ENCODE measurements at regions not wholly inside any gene's neighbourhood (a gene's known extent, or its start where the extent isn't known, plus 50 kb on each side); places are given as distances from the start of the nearest gene placed in this dataset.
"Not testable (repeated sequence)": the region's sequence is repeated elsewhere in the genome, so short reads cannot be mapped to it uniquely, and the experiment has no call there.

DNA sequence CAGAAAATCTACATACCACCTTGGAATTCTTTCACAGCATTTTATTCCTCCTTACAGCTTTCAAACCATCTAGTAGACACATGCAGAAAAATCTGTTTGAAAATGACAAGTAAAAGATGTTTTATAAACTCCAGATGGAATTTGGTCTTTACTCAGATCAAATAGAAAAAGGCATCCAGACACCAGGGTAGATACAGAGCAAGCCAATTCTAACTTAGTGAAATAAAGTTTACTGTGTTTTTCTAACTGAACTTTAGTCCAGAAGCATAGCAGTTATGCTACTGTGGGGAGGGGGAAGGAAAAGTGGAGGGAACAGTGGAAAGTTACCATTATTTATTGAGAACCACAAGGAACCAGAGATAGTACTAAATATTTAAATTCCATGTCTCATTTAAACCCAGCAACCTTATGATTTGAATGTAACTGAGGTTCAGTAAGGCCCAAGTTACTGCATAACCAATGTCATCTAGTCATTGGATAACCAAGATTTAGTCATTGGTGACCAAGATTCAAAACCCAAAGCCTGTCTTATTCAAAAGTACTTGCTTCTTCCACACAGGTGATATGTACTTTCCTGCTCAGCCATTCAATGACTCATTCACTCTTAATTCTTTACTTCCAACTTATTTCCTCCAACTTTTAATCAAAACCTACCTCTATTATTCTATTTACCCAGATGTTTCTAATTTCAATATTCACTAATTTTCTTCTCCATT lies 57.7 kb downstream of the RAD51AP2 start:
- DNase-seq (ENCODE audit: low read depth in 2 of 2): no peak

DNA sequence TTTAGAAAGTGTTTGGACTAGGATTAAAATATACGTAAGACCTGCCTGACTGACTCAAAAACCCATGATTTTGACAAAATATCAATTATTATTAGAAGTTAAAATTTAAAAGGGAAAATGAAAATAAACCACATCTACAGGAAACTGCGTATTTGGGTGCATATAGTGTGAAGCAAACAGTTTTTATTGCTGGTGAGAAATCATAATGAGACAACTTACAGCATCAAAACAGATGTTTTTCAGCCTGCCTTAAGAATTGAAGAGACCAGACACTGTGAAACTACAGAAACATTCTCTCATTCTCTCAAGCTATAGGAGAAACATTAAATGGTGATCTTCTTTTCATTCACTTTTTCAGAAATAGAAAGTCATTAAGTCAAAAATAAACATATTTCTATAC lies 62.9 kb downstream of the RAD51AP2 start:
- no peak for DNase-seq (ENCODE audit: low read depth in 2 of 2)

GRCh38 chr2:17446191-17446590 lies 72.0 kb downstream of the RAD51AP2 start:
- not testable (repeated sequence) for DNase-seq (ENCODE audit: low read depth in 2 of 2)

- no peak for DNase-seq (ENCODE audit: low read depth in 2 of 2)
These were observed 72.5 kb downstream of the RAD51AP2 start for GRCh38 chr2:17445744-17446143.

DNA sequence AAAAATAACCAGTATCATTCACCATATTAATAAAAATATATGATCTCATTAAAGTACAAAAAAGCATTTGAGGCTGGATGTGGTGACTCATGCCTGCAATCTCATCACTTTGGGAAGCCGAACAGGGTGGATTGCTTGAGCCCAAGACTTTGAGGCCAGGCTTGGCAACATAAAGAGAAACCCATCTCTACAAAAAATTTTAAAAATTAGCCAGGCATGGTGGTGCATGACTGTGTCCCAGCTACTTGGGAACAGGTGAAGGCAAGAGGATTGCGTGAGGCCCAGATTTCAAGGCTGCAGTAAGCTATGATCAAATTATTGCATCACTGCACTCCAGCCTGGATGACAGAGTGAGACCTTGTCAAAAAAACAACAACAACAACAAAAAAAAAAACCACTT lies 75.9 kb downstream of the RAD51AP2 start:
- DNase-seq (ENCODE audit: low read depth in 2 of 2): no peak

- no peak for DNase-seq (ENCODE audit: low read depth in 2 of 2)
These were observed 76.5 kb downstream of the RAD51AP2 start for GRCh38 chr2:17441790-17442189.

DNA sequence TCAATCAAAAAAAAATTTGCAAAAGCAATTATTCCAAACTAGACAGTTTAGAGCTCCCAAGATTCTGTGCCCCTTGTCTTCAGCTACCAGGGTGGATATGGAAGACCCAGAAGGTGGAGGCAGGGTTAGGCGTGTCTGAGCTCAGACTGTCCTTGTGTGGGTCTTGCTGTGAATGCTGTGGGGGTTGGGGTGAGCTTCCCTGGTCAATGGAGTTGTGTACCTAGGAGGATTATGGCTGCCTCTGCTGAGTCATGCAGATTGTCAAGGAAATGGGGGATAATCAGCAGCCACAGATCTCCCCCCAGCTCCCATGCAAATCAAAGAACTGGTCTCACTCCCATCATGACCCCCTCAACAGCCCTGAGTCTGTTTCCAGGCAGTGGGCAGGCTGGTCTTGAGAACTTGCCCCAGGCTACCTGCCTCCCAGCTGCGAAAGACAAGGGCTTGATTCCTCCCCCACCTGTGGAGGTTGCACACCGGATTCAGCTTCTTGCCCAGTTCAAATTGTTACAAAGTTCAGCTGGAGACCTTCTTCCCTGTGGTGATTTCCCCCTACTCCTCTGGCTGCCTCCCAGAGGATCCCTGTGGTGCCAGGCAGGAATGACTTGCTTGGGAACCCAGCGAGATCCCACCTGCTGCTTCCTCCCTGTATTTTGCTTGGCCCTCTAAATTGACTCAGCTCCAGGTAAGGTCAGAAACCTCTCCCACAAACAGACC lies 77.0 kb downstream of the RAD51AP2 start:
- no peak for DNase-seq (ENCODE audit: low read depth in 2 of 2)

GRCh38 chr2:17430326-17430725 lies 87.9 kb downstream of the RAD51AP2 start:
- no peak for DNase-seq (ENCODE audit: low read depth in 2 of 2)

DNA sequence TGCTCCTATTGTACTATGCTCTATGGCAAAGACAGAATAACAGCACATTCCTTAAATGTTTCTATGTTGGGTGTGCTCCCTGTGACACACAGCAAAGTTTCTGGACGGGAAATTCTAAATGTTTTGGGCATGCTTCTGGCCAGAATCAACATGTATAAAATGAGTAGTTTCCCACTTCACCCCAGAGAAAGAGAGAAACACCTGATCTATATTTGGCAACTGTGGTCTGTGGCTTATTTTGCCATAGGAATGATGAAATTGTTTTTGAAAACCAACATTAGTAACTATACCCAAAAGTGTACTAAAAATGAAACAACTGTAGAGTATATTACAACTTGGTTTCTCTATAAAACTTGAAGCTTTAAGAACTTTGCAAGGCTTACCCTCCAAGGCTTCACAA lies 89.1 kb downstream of the RAD51AP2 start:
- DNase-seq (ENCODE audit: low read depth in 2 of 2): no peak

DNA sequence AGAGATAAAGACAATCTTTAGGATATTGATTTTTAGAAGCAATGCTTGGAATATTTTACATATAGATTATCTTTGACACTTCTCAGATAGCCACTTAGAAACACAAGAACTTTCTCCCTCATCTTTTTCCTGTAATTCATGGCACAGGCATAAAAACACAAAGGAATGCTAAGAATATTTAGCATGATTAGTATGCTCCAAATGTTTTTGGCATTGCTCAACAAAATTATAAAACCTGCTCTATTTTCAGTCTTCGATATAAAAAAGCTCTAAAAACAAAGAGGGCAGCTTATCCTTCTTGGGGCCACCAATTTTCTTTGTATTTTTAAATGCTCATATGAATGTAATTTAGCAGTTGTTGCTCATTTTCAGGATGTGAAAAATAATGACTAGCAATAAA lies 90.8 kb downstream of the RAD51AP2 start:
- DNase-seq (ENCODE audit: low read depth in 2 of 2): no peak

DNA sequence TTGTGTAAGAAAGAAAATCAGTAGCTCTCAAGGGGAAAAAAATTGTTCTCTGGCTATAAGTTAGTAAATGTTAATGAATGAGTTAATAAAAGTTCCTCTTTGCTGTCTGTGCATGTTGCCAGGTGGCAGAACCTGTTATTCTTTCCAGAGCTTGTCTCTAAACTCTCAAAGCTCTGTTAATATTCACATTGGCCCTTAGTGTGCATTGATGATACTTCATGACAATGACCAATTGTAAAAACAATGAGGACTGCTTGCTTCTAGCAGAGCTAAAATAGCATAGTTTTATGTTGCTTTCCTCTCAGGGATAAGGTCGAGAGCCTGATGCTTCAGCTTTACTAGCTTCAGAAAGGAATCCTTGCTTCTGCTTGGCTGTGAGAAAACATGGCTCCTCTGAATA lies 91.5 kb downstream of the RAD51AP2 start:
- DNase-seq (ENCODE audit: low read depth in 2 of 2): no peak

- DNase-seq (ENCODE audit: low read depth in 2 of 2): no peak
These were observed 96.2 kb downstream of the RAD51AP2 start for GRCh38 chr2:17422061-17422460.

DNA sequence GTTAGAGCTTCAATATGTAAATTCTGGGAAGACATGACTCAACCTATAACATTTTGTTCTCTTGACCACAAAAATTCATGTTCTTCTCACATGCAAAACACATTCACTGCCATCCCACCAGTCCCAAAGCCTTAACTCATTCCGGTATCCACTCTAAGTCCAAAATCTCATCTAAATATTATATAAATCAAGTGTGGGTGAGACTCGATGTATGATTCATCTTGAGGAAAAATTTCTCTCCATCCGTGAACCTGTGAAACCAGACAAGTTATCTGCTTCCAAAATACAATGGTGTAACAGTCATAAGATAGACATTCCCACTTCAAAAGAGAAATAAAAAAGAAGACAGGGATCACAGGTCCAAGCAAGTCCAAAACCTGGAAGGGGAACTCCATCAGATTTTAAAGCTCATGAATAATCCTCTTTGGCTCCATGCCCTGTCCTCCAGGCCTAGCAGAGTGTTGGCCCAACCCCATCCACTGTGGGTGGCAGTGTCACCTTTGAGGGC lies 101.3 kb downstream of the RAD51AP2 start:
- no peak for DNase-seq (ENCODE audit: low read depth in 2 of 2)

- DNase-seq (ENCODE audit: low read depth in 2 of 2): no peak
These were observed 105.2 kb downstream of the RAD51AP2 start for GRCh38 chr2:17413036-17413435.

- DNase-seq (ENCODE audit: low read depth in 2 of 2): no peak
These were observed 117.1 kb downstream of the RAD51AP2 start for GRCh38 chr2:17401096-17401495.

GRCh38 chr2:17398770-17399169 lies 119.5 kb downstream of the RAD51AP2 start:
- no peak for DNase-seq (ENCODE audit: low read depth in 2 of 2)

DNA sequence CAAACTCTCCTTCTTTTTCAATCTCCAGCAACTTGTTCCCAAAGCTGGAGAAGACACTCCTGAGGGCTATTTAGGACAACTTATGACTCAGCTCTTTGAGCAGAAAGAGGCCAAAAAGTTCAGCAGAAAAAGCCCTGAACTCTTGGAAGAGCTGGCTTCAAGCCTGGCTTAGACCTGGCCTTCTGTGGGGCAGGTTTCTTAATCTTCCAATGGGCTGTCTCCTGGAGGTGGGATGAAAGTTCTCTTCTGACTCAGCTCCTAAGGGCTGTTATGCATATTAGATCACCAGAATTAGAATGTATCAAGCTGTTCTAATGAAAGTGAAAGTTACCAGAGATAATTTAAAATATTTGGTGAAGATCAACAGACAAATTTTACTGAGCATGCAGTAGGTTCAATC lies 129.4 kb downstream of the RAD51AP2 start:
- no peak for DNase-seq (ENCODE audit: low read depth in 2 of 2)

DNA sequence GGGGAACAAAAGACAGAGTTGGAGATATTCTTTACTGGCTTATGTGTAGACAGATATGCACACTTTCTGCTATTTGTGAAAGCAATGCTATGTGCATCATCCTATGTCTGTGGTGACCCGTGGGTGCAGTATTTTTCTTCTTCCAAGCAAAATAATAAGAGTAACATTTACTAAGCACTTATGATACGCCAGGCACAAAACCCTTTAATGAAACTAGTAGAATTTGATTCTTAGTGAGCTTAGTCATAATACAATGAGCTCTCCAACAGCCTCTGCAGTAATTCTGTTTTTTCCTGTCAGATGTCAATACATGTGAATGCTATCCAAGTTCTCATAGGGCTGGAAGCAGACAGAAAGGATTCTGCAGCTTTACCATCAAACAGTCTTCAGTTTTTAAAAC lies 130.6 kb downstream of the RAD51AP2 start:
- DNase-seq (ENCODE audit: low read depth in 2 of 2): no peak

GRCh38 chr2:17386771-17387170 lies 131.5 kb downstream of the RAD51AP2 start:
- no peak for DNase-seq (ENCODE audit: low read depth in 2 of 2)

- no peak for DNase-seq (ENCODE audit: low read depth in 2 of 2)
These were observed 138.2 kb downstream of the RAD51AP2 start for GRCh38 chr2:17380003-17380402.

GRCh38 chr2:17375262-17375661 lies 143.0 kb downstream of the RAD51AP2 start:
- no peak for DNase-seq (ENCODE audit: low read depth in 2 of 2)

DNA sequence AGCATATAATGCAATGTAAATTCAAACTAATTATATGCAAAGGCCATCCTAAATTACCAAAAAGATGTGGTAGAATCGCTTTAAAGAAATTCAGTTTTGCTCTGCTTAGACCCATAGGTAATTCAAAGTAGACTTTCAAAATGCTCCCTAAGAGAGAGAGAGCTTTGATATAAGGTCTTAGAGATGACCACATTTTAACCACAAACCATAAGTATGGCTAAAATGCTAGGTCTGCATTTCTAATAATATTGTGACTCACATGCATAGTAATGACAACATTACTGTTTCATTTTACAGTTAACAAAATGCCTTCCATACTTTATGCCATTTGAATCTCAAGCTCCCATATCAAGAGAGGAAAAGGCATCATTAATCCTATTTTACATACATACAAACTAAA lies 144.5 kb downstream of the RAD51AP2 start:
- no peak for DNase-seq (ENCODE audit: low read depth in 2 of 2)

DNA sequence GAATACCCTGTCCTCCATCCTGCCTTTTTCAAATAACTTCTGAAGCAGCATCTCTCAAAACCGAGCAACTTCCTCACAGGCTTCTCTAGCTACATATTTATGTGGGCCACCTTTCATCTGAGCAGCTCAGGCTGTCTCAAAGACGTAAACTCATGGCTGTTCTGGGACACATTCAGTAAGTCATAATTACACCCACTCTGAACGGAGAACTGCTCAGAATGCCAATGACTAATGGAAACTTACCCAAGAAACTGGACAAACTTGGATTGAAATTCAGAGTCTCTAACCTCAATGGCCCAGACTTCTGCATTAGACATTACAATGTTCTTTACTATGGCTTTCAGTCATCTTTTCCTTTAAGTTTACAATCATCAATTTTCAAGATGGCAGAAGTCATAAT lies 145.2 kb downstream of the RAD51AP2 start:
- DNase-seq (ENCODE audit: low read depth in 2 of 2): no peak

All from dermis microvascular lymphatic vessel endothelial cell (primary cell).